Upper lobe of left lung (tissue), 4 donors: ENCODE measurements at regions not wholly inside any gene's neighbourhood (a gene's known extent, or its start where the extent isn't known, plus 50 kb on each side); places are given as distances from the start of the nearest gene placed in this dataset.

Source experiments
- EP300 ChIP-seq, 4 donors: sonication (generic); formaldehyde crosslinking; IDR thresholded peaks; one replicate each; pipeline ENCODE4 v1.5.1; 2017; ENCODE audit warnings: antibody characterized with exemption in 4 of 4, control low read depth in 2 of 4
- POLR2A ChIP-seq, 4 donors: fragments of 450-650 bp; IDR thresholded peaks; one replicate each; pipeline ENCODE4 v1.5.1; 2016 to 2017; ENCODE audit warnings: antibody characterized with exemption in 4 of 4, mild to moderate bottlenecking in 2 of 4
- POLR2AphosphoS5 ChIP-seq, 2 donors: sonication (generic); formaldehyde crosslinking; IDR thresholded peaks; one replicate each; pipeline ENCODE4 v1.5.1; 2017; ENCODE audit warnings: antibody characterized with exemption in 2 of 2
- TF ChIP-seq, protein P1 (sequence below), 6 experiments: fragments of 450-650 bp in 4 of 6; fragments of 200-600 bp in 2 of 6; sonication (generic) in 2 of 6; IDR thresholded peaks; one replicate each; pipeline ENCODE4 v1.5.1; 2016 to 2019; ENCODE audit warnings: antibody characterized with exemption in 6 of 6

DNA sequence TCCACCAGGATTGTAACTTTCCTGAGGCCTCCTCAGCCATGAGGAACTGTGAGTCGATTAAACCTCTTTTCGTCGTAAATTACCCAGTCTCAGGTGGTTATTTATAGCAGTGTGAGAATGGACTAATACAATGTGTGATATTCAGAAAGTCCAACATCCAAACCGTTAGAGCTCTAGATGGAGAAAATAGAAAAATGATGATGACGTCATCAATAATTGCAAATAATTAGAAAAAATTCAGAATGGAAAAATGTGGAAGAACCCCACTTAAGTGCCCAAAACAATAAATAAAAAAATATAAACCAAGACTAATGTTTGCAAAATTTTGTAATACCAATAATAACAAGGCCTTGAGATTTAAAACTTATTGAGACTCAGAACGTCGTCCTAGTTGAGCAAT is 103.0 kb upstream of the PLPPR5 start:
- TF ChIP-seq, protein P1, sequence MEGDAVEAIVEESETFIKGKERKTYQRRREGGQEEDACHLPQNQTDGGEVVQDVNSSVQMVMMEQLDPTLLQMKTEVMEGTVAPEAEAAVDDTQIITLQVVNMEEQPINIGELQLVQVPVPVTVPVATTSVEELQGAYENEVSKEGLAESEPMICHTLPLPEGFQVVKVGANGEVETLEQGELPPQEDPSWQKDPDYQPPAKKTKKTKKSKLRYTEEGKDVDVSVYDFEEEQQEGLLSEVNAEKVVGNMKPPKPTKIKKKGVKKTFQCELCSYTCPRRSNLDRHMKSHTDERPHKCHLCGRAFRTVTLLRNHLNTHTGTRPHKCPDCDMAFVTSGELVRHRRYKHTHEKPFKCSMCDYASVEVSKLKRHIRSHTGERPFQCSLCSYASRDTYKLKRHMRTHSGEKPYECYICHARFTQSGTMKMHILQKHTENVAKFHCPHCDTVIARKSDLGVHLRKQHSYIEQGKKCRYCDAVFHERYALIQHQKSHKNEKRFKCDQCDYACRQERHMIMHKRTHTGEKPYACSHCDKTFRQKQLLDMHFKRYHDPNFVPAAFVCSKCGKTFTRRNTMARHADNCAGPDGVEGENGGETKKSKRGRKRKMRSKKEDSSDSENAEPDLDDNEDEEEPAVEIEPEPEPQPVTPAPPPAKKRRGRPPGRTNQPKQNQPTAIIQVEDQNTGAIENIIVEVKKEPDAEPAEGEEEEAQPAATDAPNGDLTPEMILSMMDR (IDR thresholded peaks at IDR 0.05), result no peak
- TF ChIP-seq POLR2A (IDR thresholded peaks at IDR 0.05), result no peak
- no peak for TF ChIP-seq POLR2AphosphoS5 (IDR thresholded peaks at IDR 0.05)
- no peak for TF ChIP-seq EP300 (IDR thresholded peaks at IDR 0.05)
